Glomerular endothelial cell (primary cell): ENCODE measurements at regions not wholly inside any gene's neighbourhood (a gene's known extent, or its start where the extent isn't known, plus 50 kb on each side); places are given as distances from the start of the nearest gene placed in this dataset.

Experiments
- DNase-seq: peaks from one replicate; pipeline ENCODE4 v3.0.0-alpha.2; 2011; ENCODE audit warnings: low read depth, low spot score; ENCODE audit errors: extremely low read depth

DNA sequence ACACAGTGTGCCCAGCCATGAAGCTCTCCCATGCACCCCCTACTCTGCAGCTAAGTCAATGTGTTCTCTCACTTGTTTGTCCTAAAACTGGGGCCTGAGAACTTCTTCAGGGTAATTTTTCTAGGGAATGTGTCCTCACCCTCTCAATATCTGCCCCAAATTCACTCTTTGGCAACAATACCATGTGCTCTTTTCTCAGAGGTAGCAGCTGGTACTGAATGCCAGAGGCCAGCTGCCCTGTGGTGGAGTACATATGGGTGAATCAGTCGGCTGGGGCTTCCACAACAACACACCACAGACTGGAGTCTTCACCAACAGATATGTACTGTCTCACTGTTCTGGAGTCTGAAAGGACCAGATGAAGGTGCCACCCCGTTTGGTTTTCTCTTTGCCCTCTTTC, 97.7 kb upstream of the TOP3B start:
- DNase-seq: no peak

GRCh38 chr22:22079404-22080148, 97.0 kb upstream of the TOP3B start:
- DNase-seq: no peak

DNA sequence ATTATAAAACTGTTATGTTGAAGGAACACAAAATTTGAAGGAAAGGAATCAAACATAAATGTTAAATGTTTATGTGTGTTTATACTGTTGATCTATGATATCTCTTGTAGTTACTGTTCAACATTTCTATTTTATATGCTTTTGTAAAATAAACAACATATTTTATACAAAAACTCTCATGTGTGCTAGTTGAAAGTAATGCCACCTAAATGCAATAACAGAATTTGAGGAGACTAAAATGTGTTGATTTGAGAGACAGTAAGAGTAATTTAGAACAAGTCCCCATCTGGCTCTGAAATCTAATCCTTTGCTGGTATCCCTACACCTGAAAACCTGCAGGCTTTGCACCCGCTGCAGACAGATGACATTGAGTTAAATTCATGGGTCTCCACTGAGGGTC, 95.7 kb upstream of the TOP3B start:
- DNase-seq: no peak

DNA sequence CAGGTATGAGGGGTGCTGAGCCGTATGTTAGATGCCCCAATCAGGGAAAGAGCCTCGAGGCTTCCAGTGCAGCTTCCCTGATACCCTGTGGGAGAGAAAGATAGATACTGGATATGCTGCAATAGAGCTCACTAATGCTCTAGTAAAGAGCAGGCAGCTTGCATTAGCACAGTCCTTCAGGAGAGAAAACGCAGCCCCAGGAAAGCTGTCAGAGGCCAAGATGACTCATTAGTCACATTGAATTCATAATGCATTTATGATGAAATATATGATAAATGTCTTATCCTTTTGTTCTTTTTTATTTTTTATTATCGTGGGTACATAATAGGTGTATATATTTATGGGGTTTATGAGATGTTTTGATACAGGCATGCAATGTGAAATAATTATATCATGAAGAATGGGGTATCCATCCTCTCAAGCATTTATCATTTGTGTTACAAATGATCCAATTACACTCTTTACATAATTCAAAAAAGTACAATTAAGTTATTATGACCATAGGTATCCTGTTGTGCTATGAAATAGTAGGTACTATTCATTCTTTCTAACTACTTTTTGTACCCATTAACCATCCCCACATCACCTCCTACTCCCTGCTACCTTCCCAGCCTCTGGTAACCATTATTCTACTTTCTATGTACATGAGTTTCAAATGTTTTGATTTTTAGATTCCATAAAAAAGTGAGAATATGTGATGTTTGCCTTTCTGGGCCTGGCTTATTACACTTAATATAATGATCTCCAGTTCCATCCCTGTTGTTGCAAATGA, 94.5 kb upstream of the TOP3B start:
- no peak for DNase-seq

DNA sequence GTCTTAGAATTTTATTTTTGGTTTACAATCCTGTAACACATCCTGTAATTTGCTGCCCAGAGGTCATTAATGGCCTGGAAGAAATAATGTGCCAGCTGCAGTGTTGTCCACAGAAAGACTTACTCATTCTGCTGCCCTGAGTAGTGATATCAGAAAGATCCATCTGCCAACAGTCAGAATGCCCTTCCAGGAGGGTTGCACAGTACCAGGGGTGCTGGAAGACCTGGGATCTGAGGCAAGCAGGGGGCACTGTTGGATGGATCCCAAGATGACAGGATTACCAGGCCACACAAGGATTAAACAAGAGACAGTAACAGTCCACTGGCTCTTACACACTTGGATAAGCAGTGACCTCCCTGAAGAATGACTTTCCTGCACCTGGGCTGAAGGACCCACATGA, 93.8 kb upstream of the TOP3B start:
- DNase-seq: no peak

DNA sequence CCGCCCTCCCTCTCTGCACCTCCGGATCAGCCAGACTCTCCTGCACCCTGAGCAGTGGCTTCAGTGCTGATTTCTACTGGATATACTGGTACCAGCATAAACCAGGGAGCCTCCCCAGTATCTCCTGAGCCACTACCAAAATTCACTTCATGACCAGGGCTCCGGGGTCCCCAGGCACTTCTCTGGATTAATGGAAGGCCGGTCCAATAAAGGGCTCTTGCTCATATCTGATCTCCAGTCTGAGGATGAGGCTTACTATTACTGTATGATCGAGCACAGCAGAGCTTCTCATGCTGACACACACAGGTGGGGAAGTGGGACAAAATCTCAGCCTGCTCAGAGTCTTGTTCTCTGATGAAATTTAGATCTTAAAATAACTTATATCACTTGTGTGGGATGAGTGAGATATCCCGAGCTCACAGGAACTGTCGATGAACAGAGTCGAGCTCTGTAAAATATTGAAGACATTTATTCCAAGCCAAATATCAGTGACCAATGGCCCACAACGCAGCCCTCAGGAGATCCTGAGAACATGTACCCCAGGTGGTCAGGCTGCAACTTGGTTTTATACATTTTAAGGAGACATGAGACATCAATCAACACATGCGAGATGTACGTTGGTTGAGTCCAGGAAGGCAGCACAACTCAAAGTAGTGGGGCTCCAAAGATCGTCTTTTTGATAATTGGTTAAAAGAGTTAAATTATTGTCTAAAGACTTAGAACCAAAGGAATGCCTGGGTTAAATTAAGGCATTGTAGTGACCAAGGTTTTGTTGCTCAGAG, 93.0 kb upstream of the TOP3B start:
- no peak for DNase-seq

- DNase-seq: no peak
Observed at GRCh38 chr22:22074634-22075381, 92.2 kb upstream of the TOP3B start.

DNA sequence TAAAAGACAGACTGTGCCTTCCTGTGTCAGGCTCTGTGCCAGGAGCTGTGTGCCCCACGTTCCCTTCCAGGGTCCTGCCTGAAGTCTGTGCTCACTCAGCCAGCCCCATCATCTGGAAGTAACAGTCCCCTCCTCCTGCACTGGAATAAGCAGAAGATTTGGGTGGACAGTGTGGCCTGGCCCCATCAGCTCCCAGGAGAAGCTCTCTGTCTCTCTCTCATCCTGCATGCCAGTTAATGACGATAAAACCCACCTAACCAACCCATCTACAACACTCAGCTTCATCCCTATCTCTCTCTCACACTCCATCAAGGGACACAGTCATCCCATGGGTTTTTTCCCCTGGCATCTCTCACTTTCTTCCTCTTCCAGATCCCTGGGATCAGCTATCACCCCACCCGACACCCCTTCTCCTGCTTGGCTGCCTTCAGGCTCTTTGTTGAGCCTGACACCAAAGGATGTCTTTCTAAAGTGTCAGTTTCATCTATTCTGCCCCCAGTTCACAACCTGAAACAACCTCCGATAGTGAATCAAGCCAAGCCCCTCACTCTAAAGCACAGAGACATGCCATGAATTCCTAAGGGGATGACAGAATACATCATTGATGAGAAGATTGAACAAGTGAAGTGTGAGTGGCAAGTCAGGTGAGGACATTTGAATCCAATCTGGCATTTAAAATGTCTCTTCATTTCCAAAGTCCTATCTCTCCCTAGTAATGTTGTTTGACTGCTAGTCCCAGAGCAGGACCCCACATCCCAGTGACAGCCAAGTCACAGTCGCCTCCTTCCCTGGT, 91.4 kb upstream of the TOP3B start:
- DNase-seq: no peak

- no peak for DNase-seq
Observed at GRCh38 chr22:22072169-22072836, 89.7 kb upstream of the TOP3B start.

DNA sequence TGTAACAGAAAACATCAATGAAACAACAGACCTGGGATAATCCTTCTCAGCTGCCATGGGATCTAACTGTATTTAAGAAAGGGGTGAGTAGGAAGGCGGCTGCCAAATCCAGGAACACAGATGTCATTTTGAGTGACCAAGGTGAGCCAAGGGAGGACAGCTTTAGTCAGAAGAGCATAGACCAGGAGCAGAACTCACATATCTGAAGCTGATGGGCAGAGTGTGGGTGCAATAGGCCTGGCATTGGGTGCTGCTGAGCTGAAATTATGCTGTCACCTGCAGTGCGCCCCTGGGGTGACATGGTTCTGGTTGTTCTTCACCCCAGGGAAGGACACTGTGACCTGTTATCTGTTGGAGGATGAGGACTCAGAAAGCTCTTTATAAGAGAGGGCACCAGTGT, 88.9 kb upstream of the TOP3B start:
- no peak for DNase-seq

GRCh38 chr22:22070371-22070824, 87.8 kb upstream of the TOP3B start:
- DNase-seq: no peak

DNA sequence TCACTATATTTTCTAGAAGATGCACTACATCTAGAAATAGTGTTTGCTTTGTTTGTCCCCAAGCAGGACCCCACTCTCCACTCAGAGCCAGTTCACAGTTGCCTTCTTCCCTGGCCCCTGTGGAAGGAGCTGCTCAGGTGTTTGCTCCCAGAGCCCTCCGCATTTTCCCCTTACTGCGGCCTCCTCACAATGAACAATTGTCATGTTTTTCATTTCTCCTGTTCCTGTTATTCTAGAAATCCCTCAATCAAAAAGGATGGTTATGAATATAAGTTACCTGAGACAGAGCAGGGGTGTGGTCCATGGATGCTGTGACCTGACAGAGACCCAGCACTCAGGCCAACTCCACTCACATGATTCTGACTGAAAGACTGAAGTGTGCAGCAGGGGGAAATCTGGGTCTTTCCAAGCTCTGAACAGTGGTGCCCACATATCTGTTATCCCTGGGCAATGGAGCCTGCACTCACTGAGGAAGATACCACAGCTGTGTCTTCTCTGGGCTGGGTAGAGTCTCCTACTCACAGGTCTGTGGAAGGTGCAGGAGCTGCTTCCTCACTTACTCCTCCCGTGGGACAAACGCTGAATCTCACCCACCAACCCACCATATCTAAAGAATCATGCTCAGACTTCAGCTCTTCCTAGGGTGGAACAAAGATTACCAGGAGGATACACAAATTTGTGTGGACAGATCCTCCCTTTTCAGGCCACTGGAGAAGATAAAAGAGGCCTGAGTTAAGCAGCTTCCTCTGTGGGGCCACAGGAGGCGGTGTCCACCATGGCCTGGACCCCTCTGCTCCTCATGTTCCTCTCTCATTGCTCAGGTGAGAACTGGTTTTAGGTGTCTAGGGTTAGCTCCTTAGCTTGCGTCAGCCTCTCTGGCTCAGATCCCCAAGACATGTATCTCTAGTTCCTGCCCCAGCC, 87.1 kb upstream of the TOP3B start:
- DNase-seq: no peak

DNA sequence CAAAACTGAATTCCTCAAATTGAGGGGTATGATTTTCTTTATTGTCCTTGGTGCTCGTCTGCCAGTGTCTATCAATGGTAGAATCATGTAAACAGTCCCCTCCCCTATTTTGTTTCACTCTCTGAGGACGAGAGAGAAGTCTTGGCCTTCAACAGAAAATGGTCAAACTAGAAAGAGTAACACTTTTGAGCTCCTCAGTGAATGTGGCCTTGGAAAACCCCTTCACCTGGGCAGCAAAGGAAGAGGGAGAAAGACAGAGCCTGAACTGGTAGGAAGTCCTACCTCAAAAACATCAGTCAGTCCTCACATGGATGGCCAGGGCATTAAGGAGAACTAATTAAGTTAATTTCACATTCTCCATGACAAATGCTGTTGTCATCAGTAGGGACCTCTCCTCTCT, 86.1 kb upstream of the TOP3B start:
- DNase-seq: no peak

GRCh38 chr22:22068025-22068424, 85.4 kb upstream of the TOP3B start:
- no peak for DNase-seq

DNA sequence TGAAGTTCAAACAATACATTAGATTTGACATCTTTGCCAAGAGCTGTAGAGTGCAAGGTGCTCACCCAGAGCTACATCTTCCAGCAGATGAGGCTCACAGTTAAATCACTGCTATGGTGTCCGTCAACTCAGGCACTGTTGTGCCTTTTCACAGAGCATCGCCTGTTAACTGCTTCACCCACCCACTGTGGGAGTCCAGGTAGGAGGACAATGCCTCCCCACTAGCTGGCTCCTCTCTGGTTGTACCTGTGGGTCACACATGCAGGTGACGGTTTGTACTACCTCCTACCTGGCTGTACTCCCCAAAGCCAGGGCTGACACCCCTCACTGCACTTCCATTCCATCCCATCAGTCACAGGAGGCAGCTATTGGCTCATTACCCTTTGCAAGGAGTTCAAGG, 84.6 kb upstream of the TOP3B start:
- DNase-seq: no peak

- DNase-seq: no peak
Observed at GRCh38 chr22:22064580-22064979, 82.0 kb upstream of the TOP3B start.

GRCh38 chr22:22062306-22062793, 79.8 kb upstream of the TOP3B start:
- no peak for DNase-seq
